Heart left ventricle (tissue), 13 donors: ENCODE measurements at regions not wholly inside any gene's neighbourhood (a gene's known extent, or its start where the extent isn't known, plus 50 kb on each side); places are given as distances from the start of the nearest gene placed in this dataset.

Source experiments
- POLR2A ChIP-seq, 2 donors: fragments of 450-650 bp; IDR thresholded peaks; one replicate each; pipeline ENCODE4 v1.6.1; 2017; ENCODE audit warnings: antibody characterized with exemption in 2 of 2, mild to moderate bottlenecking in 2 of 2, moderate library complexity in 2 of 2
- TF ChIP-seq, protein P1 (sequence below), 12 donors: fragments of 200-600 bp; sonication (generic) in 4 of 12; IDR thresholded peaks; one replicate each; pipeline versions ENCODE4 v1.5.0 to v1.8.0; 2018 to 2022; ENCODE audit warnings: antibody characterized with exemption in 12 of 12, mild to moderate bottlenecking in 5 of 12
- donor health status: ischemic (EF 13 %, LVEDD 7.1; RV severe dilation, severe dysfunction).
- donor health status: DM: no; HTN: yes; CAD: no.
- donor health status: DM: no; HTN: no; CAD: no.
- donor health status: ischemic (EF 25% LVEDD 6.9; RV normal size, moderate dysfunction).
- donor health status: ischemic (EF 25% LVEDD 5.7; RV mildly dilated, moderate dysfunction).
- donor health status: ischemic (EF 35%, LVEDD 5.7; RV mildly dilated, moderate dysfunction).
- donor health status: nonischemic (EF 11% LVEDD 7.7; RV severe dilation, severe dysfunction).
- donor health status: DM: yes; HTN: yes; CAD: no.
- donor health status: PGD.
- donor health status: ischemic (EF 29% LVEDD 5.4; RV normal size, mild dysfunction).
- donor health status: nonischemic (EF 23%, LVEDD 6.1; RV moderate dilation, normal function).

DNA sequence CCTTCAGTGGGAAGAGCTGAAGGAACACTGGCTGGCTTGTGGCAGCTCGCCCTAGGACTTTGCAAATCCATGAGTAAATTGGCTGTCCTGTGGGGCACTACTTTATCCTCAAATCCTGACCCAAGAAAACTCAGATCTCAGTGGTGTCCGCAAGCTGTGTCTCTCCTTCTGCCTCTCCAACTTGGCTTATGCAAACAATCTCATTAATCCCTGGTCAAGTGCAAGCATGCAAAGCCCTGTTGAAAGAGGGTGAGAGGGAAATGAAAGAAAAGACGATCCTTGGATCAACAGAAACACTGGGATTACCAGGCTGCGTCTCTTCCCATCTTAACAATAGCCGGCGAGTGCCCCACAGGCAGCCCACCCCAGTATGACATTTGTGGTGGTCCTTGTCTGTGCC lies 901.6 kb downstream of the BCL11B start:
- TF ChIP-seq, protein P1, sequence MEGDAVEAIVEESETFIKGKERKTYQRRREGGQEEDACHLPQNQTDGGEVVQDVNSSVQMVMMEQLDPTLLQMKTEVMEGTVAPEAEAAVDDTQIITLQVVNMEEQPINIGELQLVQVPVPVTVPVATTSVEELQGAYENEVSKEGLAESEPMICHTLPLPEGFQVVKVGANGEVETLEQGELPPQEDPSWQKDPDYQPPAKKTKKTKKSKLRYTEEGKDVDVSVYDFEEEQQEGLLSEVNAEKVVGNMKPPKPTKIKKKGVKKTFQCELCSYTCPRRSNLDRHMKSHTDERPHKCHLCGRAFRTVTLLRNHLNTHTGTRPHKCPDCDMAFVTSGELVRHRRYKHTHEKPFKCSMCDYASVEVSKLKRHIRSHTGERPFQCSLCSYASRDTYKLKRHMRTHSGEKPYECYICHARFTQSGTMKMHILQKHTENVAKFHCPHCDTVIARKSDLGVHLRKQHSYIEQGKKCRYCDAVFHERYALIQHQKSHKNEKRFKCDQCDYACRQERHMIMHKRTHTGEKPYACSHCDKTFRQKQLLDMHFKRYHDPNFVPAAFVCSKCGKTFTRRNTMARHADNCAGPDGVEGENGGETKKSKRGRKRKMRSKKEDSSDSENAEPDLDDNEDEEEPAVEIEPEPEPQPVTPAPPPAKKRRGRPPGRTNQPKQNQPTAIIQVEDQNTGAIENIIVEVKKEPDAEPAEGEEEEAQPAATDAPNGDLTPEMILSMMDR (IDR thresholded peaks at IDR 0.05) = no peak
- TF ChIP-seq POLR2A (IDR thresholded peaks at IDR 0.05) = no peak
